IMR-90 (cell line): ENCODE measurements at regions not wholly inside any gene's neighbourhood (a gene's known extent, or its start where the extent isn't known, plus 50 kb on each side); places are given as distances from the start of the nearest gene placed in this dataset.

Experiments
- ATAC-seq: fragments of 200-7000 bp; cut with Tn5 transposase; 2 replicates; pipeline ENCODE4 v1.9.1; 2020; ENCODE audit warnings: low read depth, mild to moderate bottlenecking, moderate library complexity
- BruUV-seq: library from RNA; stranded (reverse); fragments of 400-500 nt; replicated peaks from 2 replicates; lab custom pipeline; 2021; lab: Mats Ljungman, UMichigan
- CTCF ChIA-PET: fragments of 300-600 bp; formaldehyde crosslinking; extraction: SDS; loops from one replicate; lab custom pipeline; 2021; ENCODE audit warnings: antibody characterized with exemption; lab: Yijun Ruan, JAX
- POLR2A ChIA-PET: fragments of 300-600 bp; sonication (Branson Sonifier 250); formaldehyde crosslinking; loops from one replicate; lab custom pipeline; 2022; ENCODE audit warnings: antibody characterized with exemption; ENCODE audit not compliant: unreplicated experiment; lab: Charles Lee
- DNase-seq: peaks from one replicate; pipeline ENCODE4 v3.0.0; 2013
- H2AFZ ChIP-seq: replicated peaks from 2 replicates; pipeline ENCODE3; 2013; ENCODE audit warnings: low read length, mild to moderate bottlenecking; ENCODE audit not compliant: poor library complexity
- H2AK5ac ChIP-seq: 2 replicates; pipeline ENCODE4 v1.6.1; 2013; ENCODE audit warnings: low read depth, low read length, inconsistent platforms
- H2AK9ac ChIP-seq: replicated peaks from 2 replicates; pipeline ENCODE3; 2013; ENCODE audit warnings: mild to moderate bottlenecking, low read depth, low read length, moderate library complexity; ENCODE audit not compliant: poor library complexity
- H2BK120ac ChIP-seq: 2 replicates; pipeline ENCODE4 v1.6.1; 2013; ENCODE audit warnings: low read depth, low read length, inconsistent platforms
- H2BK15ac ChIP-seq: 3 replicates; pipeline ENCODE4 v1.6.1; 2013; ENCODE audit warnings: low read depth, low read length, inconsistent platforms
- H2BK20ac ChIP-seq: 2 replicates; pipeline ENCODE4 v1.6.1; 2013; ENCODE audit warnings: low read depth, mild to moderate bottlenecking, inconsistent platforms, low read length, moderate library complexity
- H2BK5ac ChIP-seq: 2 replicates; pipeline ENCODE4 v1.6.1; 2013; ENCODE audit warnings: mild to moderate bottlenecking, low read depth, low read length, inconsistent platforms; ENCODE audit not compliant: poor library complexity, severe bottlenecking
- H3K14ac ChIP-seq: replicated peaks from 2 replicates; pipeline ENCODE4 v1.6.1; 2013; ENCODE audit warnings: low read depth, low read length, inconsistent platforms
- H3K18ac ChIP-seq: 2 replicates; pipeline ENCODE4 v1.6.1; 2013; ENCODE audit warnings: low read depth, low read length, control low read depth
- H3K23ac ChIP-seq: 2 replicates; pipeline ENCODE4 v1.6.1; 2013; ENCODE audit warnings: low read depth, low read length, inconsistent platforms
- H3K27ac ChIP-seq: 2 replicates; pipeline ENCODE4 v1.5.1; 2013; ENCODE audit warnings: mild to moderate bottlenecking, control low read depth, low read length; ENCODE audit not compliant: insufficient read depth
- H3K27me3 ChIP-seq: 2 replicates; pipeline ENCODE4 v1.6.1; 2013; ENCODE audit warnings: low read length; ENCODE audit not compliant: control insufficient read depth, insufficient read depth
- H3K36me3 ChIP-seq: 2 replicates; pipeline ENCODE4 v1.6.1; 2013; ENCODE audit warnings: low read length, mixed read lengths; ENCODE audit not compliant: control insufficient read depth, insufficient read depth
- H3K4ac ChIP-seq: 2 replicates; pipeline ENCODE4 v1.6.1; 2013; ENCODE audit warnings: low read depth, low read length, inconsistent platforms
- H3K4me1 ChIP-seq: 2 replicates; pipeline ENCODE4 v1.6.1; 2013; ENCODE audit warnings: low read length, mixed read lengths; ENCODE audit not compliant: control insufficient read depth, insufficient read depth
- H3K4me2 ChIP-seq: 2 replicates; pipeline ENCODE4 v1.6.1; 2013; ENCODE audit warnings: low read depth, mild to moderate bottlenecking, control low read depth, low read length, moderate library complexity
- H3K4me3 ChIP-seq: 2 replicates; pipeline ENCODE4 v1.5.1; 2013; ENCODE audit warnings: low read depth, mild to moderate bottlenecking, control low read depth, low read length, moderate library complexity; ENCODE audit not compliant: insufficient read depth
- H3K56ac ChIP-seq: 2 replicates; pipeline ENCODE4 v1.6.1; 2013; ENCODE audit warnings: low read length, inconsistent platforms; ENCODE audit not compliant: insufficient read depth; ENCODE audit errors: extremely low read depth
- H3K79me1 ChIP-seq, 2 experiments: 2 replicates each; pipeline ENCODE4 v1.6.1; 2013; ENCODE audit warnings: low read length in 2 of 2, inconsistent platforms in 1 of 2, low read depth in 1 of 2
- H3K9ac ChIP-seq: 2 replicates; pipeline ENCODE4 v1.6.1; 2013; ENCODE audit warnings: low read depth, low read length, control low read depth
- H3K9me1 ChIP-seq: 2 replicates; pipeline ENCODE4 v1.6.1; 2013; ENCODE audit warnings: low read length, inconsistent platforms; ENCODE audit not compliant: insufficient read depth
- H3K9me3 ChIP-seq: 2 replicates; pipeline ENCODE4 v1.6.1; 2013; ENCODE audit warnings: low read length; ENCODE audit not compliant: control insufficient read depth, insufficient read depth
- H4K20me1 ChIP-seq: 2 replicates; pipeline ENCODE4 v1.6.1; 2013; ENCODE audit warnings: low read length, inconsistent platforms; ENCODE audit not compliant: insufficient read depth
- H4K5ac ChIP-seq: 2 replicates; pipeline ENCODE4 v1.6.1; 2013; ENCODE audit warnings: mild to moderate bottlenecking, low read depth, low read length, control low read depth
- H4K8ac ChIP-seq, 2 experiments: 2 replicates each; pipeline ENCODE4 v1.6.1; 2013; ENCODE audit warnings: low read depth in 2 of 2, low read length in 2 of 2, control low read depth in 1 of 2, inconsistent platforms in 1 of 2
- H4K91ac ChIP-seq: 2 replicates; pipeline ENCODE4 v1.6.1; 2013; ENCODE audit warnings: low read depth, low read length, inconsistent platforms; ENCODE audit not compliant: insufficient read depth
- BHLHE40 ChIP-seq: fragments of 150-350 bp; IDR thresholded peaks from 2 replicates; pipeline ENCODE4 v1.6.1; 2016; ENCODE audit warnings: mild to moderate bottlenecking, low read depth, low read length
- CEBPB ChIP-seq: IDR thresholded peaks from 2 replicates; pipeline ENCODE4 v1.6.1; 2012; ENCODE audit warnings: low read depth, low read length, improper control_type of control experiment
- CHD1 ChIP-seq: IDR thresholded peaks from 2 replicates; pipeline ENCODE4 v1.6.1; 2012; ENCODE audit warnings: low read depth, low read length, improper control_type of control experiment
- ELK1 ChIP-seq: fragments of 150-350 bp; IDR thresholded peaks from 2 replicates; pipeline ENCODE4 v1.6.1; 2016; ENCODE audit warnings: low read depth, mild to moderate bottlenecking, low read length, moderate library complexity, borderline replicate concordance
- FOS ChIP-seq: fragments of 150-350 bp; IDR thresholded peaks from 2 replicates; pipeline ENCODE4 v1.6.1; 2016; ENCODE audit warnings: low read depth, low read length
- MAFK ChIP-seq: IDR thresholded peaks from 2 replicates; pipeline ENCODE4 v1.6.1; 2012; ENCODE audit warnings: low read depth, low read length, improper control_type of control experiment
- MAZ ChIP-seq: IDR thresholded peaks from 2 replicates; pipeline ENCODE4 v1.6.1; 2012; ENCODE audit warnings: low read depth, mild to moderate bottlenecking, low read length, improper control_type of control experiment, moderate library complexity, borderline replicate concordance
- MXI1 ChIP-seq: IDR thresholded peaks from 2 replicates; pipeline ENCODE4 v1.6.1; 2012; ENCODE audit warnings: low read depth, mild to moderate bottlenecking, low read length, moderate library complexity, borderline replicate concordance
- NFE2L2 ChIP-seq: fragments of 150-350 bp; IDR thresholded peaks from 2 replicates; pipeline ENCODE4 v1.6.1; 2016; ENCODE audit warnings: low read depth, mild to moderate bottlenecking, low read length
- POLR2A ChIP-seq: IDR thresholded peaks from 2 replicates; pipeline ENCODE4 v1.6.1; 2012; ENCODE audit warnings: mild to moderate bottlenecking, low read depth, low read length
- RAD21 ChIP-seq: IDR thresholded peaks from 2 replicates; pipeline ENCODE4 v1.6.1; 2012; ENCODE audit warnings: low read length, improper control_type of control experiment
- RCOR1 ChIP-seq: IDR thresholded peaks from 2 replicates; pipeline ENCODE4 v1.6.1; 2012; ENCODE audit warnings: mild to moderate bottlenecking, low read length, improper control_type of control experiment; ENCODE audit not compliant: insufficient replicate concordance
- RFX5 ChIP-seq: IDR thresholded peaks from 2 replicates; pipeline ENCODE4 v1.8.0; 2012; ENCODE audit warnings: low read depth, mild to moderate bottlenecking, low read length, moderate library complexity
- SMC3 ChIP-seq: fragments of 150-350 bp; IDR thresholded peaks from 2 replicates; pipeline ENCODE4 v1.6.1; 2016; ENCODE audit warnings: low read depth, mild to moderate bottlenecking, antibody characterized with exemption, low read length, moderate library complexity
- WGBS, 2 experiments: methylation state at CpG; one replicate each; pipeline versions ENCODE4 v1.1.5 to v1.1.7; 2013; ENCODE audit warnings: missing lambda C conversion rate in 2 of 2; ENCODE audit not compliant: insufficient read length in 1 of 2; ENCODE audit errors: extremely low coverage in 2 of 2; 5-methylcytosine and 5-hydroxymethylcytosine counted together
- dilution Hi-C: fragments of 300-500 bp; cut with HindIII; formaldehyde crosslinking; loops from one replicate; pipeline ENCODE4 v1.14.3; 2018; ENCODE audit warnings: low sequenced_read_pairs; ENCODE audit not compliant: unreplicated experiment
- in situ Hi-C: fragments of 300-500 bp; cut with MboI; formaldehyde crosslinking; loops from 3 replicates; pipeline ENCODE4 v1.14.3; 2019; ENCODE audit warnings: low sequenced_read_pairs, inconsistent platforms, mixed read lengths
- intact Hi-C: fragments of 100-400 bp; cut with micrococcal nuclease; formaldehyde crosslinking; loops from 2 replicates; pipeline ENCODE4 v1.10.0; 2022
- TF ChIP-seq, protein P1 (sequence below): conservative IDR thresholded peaks from 2 replicates; pipeline ENCODE4 v1.5.1; 2012; ENCODE audit warnings: mild to moderate bottlenecking, low read depth, low read length, improper control_type of control experiment
- TF ChIP-seq, protein P2 (sequence below): fragments of 150-350 bp; IDR thresholded peaks from 2 replicates; pipeline ENCODE4 v1.6.1; 2017; ENCODE audit warnings: mild to moderate bottlenecking, antibody characterized with exemption, low read length, low read depth

GRCh38 chr6:15086348-15087158, 159.3 kb upstream of the JARID2 start:
- no peaks in the 10 kb centered on the region for H3K79me1 ChIP-seq
- H2BK15ac ChIP-seq, result no peak overlapping the region
- ChIA-PET POLR2A (no interaction called here), CTCF (no interaction called here)
- dilution Hi-C loops, result no loop called here
- in situ Hi-C loops, result no loop called here
- no peak overlapping the region for H3K14ac ChIP-seq
- 80% methylated on average over 3 of the region's 12 CpGs; no CpG with 5 or more reads in 1 of the 2 experiments for WGBS, 2 experiments
- H3K27ac ChIP-seq, result no peak overlapping the region
- ATAC-seq (no peak), DNase-seq (no peak)
- no peak overlapping the region for H4K8ac ChIP-seq
- no peak overlapping the region for H3K23ac ChIP-seq
- H3K36me3 ChIP-seq, result no peaks in the 10 kb centered on the region
- TF ChIP-seq POLR2A, result no peak
- TF ChIP-seq MXI1, result no peak
- TF ChIP-seq, protein P1, sequence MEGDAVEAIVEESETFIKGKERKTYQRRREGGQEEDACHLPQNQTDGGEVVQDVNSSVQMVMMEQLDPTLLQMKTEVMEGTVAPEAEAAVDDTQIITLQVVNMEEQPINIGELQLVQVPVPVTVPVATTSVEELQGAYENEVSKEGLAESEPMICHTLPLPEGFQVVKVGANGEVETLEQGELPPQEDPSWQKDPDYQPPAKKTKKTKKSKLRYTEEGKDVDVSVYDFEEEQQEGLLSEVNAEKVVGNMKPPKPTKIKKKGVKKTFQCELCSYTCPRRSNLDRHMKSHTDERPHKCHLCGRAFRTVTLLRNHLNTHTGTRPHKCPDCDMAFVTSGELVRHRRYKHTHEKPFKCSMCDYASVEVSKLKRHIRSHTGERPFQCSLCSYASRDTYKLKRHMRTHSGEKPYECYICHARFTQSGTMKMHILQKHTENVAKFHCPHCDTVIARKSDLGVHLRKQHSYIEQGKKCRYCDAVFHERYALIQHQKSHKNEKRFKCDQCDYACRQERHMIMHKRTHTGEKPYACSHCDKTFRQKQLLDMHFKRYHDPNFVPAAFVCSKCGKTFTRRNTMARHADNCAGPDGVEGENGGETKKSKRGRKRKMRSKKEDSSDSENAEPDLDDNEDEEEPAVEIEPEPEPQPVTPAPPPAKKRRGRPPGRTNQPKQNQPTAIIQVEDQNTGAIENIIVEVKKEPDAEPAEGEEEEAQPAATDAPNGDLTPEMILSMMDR, result no peak
- TF ChIP-seq FOS, result no peak
- no peak for TF ChIP-seq RFX5
- TF ChIP-seq RCOR1, result no peak
- TF ChIP-seq BHLHE40, result no peak
- no peak for TF ChIP-seq NFE2L2
- TF ChIP-seq MAFK, result no peak
- no peak for TF ChIP-seq SMC3
- TF ChIP-seq CEBPB, result no peak
- no peak for TF ChIP-seq CHD1
- no peak for TF ChIP-seq MAZ
- no peak for TF ChIP-seq ELK1
- TF ChIP-seq, protein P2, sequence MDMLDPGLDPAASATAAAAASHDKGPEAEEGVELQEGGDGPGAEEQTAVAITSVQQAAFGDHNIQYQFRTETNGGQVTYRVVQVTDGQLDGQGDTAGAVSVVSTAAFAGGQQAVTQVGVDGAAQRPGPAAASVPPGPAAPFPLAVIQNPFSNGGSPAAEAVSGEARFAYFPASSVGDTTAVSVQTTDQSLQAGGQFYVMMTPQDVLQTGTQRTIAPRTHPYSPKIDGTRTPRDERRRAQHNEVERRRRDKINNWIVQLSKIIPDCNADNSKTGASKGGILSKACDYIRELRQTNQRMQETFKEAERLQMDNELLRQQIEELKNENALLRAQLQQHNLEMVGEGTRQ, result no peak
- TF ChIP-seq RAD21, result no peak
- H4K5ac ChIP-seq, result no peak overlapping the region
- no peak overlapping the region for H4K91ac ChIP-seq
- no peak overlapping the region for H2AK9ac ChIP-seq
- H3K18ac ChIP-seq, result no peak overlapping the region
- H2AFZ ChIP-seq, result no peak overlapping the region
- intact Hi-C loops, result no loop called here
- no peak overlapping the region for H2BK120ac ChIP-seq
- H3K9me3 ChIP-seq, result no peaks in the 10 kb centered on the region
- no peak overlapping the region for H2BK5ac ChIP-seq
- H3K4me3 ChIP-seq, result no peak overlapping the region
- no peak overlapping the region for H2AK5ac ChIP-seq
- no peaks in the 10 kb centered on the region for H3K4me1 ChIP-seq
- BruUV-seq, result no TSS peak
- no peak overlapping the region for H3K4me2 ChIP-seq
- H3K4ac ChIP-seq, result no peak overlapping the region
- H2BK20ac ChIP-seq, result no peak overlapping the region
- H4K20me1 ChIP-seq, result no peaks in the 10 kb centered on the region
- H3K27me3 ChIP-seq, result peaks cover 2% of the 10 kb centered on the region; the same call in 1 of the 2 replicates
- H3K56ac ChIP-seq, result no peak overlapping the region
- H3K9ac ChIP-seq, result no peak overlapping the region
- H3K9me1 ChIP-seq, result no peaks in the 10 kb centered on the region
